HG03139 (cell line): ENCODE measurements at regions not wholly inside any gene's neighbourhood (a gene's known extent, or its start where the extent isn't known, plus 50 kb on each side); places are given as distances from the start of the nearest gene placed in this dataset.
"Not testable (repeated sequence)": the region's sequence is repeated elsewhere in the genome, so short reads cannot be mapped to it uniquely, and the experiment has no call there.

Experiments used
- ATAC-seq: cut with Tn5 transposase; IDR thresholded peaks from one replicate; pipeline ENCODE4 v1.9.1; 2021; ENCODE audit not compliant: unreplicated experiment

- no peak for ATAC-seq
Measured at GRCh38 chr17:71849783-71850768, 270.7 kb upstream of the SOX9 start.

GRCh38 chr17:71850812-71851211 lies 270.0 kb upstream of the SOX9 start:
- ATAC-seq = no peak

GRCh38 chr17:71855010-71855409 lies 265.8 kb upstream of the SOX9 start:
- ATAC-seq = no peak

GRCh38 chr17:71864755-71865154 lies 256.1 kb upstream of the SOX9 start:
- ATAC-seq = no peak

GRCh38 chr17:71866095-71866494 lies 254.7 kb upstream of the SOX9 start:
- no peak for ATAC-seq

- no peak for ATAC-seq
Measured at GRCh38 chr17:71869293-71869692, 251.5 kb upstream of the SOX9 start.

GRCh38 chr17:71869841-71870545 lies 250.8 kb upstream of the SOX9 start:
- ATAC-seq = no peak

GRCh38 chr17:71870546-71870862 lies 250.3 kb upstream of the SOX9 start:
- no peak for ATAC-seq

- ATAC-seq = no peak
Measured at GRCh38 chr17:71872843-71873485, 247.9 kb upstream of the SOX9 start.

- ATAC-seq = not testable (repeated sequence)
Measured at GRCh38 chr17:71874773-71875172, 246.0 kb upstream of the SOX9 start.

- ATAC-seq = no peak
Measured at GRCh38 chr17:71878271-71878670, 242.5 kb upstream of the SOX9 start.

- ATAC-seq = no peak
Measured at GRCh38 chr17:71878998-71879397, 241.8 kb upstream of the SOX9 start.

GRCh38 chr17:71881041-71881440 lies 239.8 kb upstream of the SOX9 start:
- no peak for ATAC-seq

- no peak for ATAC-seq
Measured at GRCh38 chr17:71881581-71881980, 239.2 kb upstream of the SOX9 start.

GRCh38 chr17:71883258-71883657 lies 237.6 kb upstream of the SOX9 start:
- ATAC-seq = no peak

GRCh38 chr17:71883845-71884244 lies 237.0 kb upstream of the SOX9 start:
- ATAC-seq = no peak

GRCh38 chr17:71885662-71886061 lies 235.2 kb upstream of the SOX9 start:
- no peak for ATAC-seq

- ATAC-seq = no peak
Measured at GRCh38 chr17:71899317-71899716, 221.5 kb upstream of the SOX9 start.

GRCh38 chr17:71900621-71901229 lies 220.1 kb upstream of the SOX9 start:
- ATAC-seq = no peak

GRCh38 chr17:71902894-71903506 lies 217.8 kb upstream of the SOX9 start:
- ATAC-seq = no peak
